ENCODE measurements at regions not wholly inside any gene's neighbourhood (a gene's known extent, or its start where the extent isn't known, plus 50 kb on each side); places are given as distances from the start of the nearest gene placed in this dataset.

DNA sequence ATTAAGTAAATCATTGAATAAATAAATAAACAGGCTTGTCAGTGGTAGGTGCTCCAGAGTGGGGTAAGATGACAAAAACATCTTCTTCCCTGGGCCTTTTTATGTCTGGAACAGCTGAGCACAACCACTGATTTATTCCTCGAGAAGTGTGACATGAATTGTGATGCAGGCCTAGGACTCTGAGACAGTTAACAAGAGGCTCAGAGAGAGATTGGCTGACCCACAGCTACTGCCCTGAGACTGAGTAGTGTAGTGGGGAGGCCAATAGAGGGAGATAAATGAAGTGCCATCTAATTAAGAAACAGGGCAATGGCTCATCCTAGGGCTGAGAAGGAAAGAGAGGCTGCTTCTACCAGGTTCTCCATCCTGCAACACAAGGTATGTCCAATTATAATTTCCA, 369.3 kb upstream of the TRPC7 start:
- Histone ChIP-seq H3K4me3 (no peak overlapping the region), H3K27ac (no peak overlapping the region), H3K27me3 (replicated peaks; ENCODE audit: insufficient read depth) (no peaks in the 10 kb centered on the region), H3K36me3 (no peaks in the 10 kb centered on the region), H3K9me3 (no peaks in the 10 kb centered on the region), H3K4me1 (replicated peaks) (no peaks in the 10 kb centered on the region)
- no peak for DNase-seq (ENCODE audit: low spot score)
- WGBS: 89% methylated on average over 1 of the region's 1 CpG
- TF ChIP-seq, protein P1, sequence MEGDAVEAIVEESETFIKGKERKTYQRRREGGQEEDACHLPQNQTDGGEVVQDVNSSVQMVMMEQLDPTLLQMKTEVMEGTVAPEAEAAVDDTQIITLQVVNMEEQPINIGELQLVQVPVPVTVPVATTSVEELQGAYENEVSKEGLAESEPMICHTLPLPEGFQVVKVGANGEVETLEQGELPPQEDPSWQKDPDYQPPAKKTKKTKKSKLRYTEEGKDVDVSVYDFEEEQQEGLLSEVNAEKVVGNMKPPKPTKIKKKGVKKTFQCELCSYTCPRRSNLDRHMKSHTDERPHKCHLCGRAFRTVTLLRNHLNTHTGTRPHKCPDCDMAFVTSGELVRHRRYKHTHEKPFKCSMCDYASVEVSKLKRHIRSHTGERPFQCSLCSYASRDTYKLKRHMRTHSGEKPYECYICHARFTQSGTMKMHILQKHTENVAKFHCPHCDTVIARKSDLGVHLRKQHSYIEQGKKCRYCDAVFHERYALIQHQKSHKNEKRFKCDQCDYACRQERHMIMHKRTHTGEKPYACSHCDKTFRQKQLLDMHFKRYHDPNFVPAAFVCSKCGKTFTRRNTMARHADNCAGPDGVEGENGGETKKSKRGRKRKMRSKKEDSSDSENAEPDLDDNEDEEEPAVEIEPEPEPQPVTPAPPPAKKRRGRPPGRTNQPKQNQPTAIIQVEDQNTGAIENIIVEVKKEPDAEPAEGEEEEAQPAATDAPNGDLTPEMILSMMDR (IDR thresholded peaks at IDR 0.05): no peak
- TF ChIP-seq POLR2A (IDR thresholded peaks at IDR 0.05) (no peak), POLR2AphosphoS5 (IDR thresholded peaks at IDR 0.05) (no peak)
- intact Hi-C loops (cut with DNase I): no loop called here

DNA sequence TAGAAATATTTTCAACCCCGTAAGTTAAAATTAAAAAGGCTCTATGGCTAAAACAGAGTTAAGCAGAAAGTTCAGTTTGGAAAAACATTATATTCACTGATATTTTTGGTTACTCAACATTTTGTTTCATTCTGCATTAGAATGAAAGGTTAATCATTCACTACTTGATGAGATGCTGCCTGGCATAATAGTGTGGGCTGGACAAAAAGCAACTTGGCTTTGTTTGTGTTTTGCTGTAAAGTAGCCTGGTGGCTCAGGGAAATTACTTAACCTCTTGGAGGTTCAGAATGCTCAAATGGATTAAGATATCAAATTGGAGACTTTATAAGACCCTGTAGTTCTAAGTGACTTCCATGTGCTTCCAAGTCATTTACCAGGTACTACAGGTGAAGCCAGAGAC, 367.4 kb upstream of the TRPC7 start:
- H3K27me3 ChIP-seq (replicated peaks; ENCODE audit: insufficient read depth): no peaks in the 10 kb centered on the region
- no peak overlapping the region for H3K4me3 ChIP-seq
- DNase-seq (ENCODE audit: low spot score): no peak
- no peaks in the 10 kb centered on the region for H3K36me3 ChIP-seq
- WGBS: 91% methylated on average over 1 of the region's 1 CpG
- H3K9me3 ChIP-seq: no peaks in the 10 kb centered on the region
- no peaks in the 10 kb centered on the region for H3K4me1 ChIP-seq (replicated peaks)
- H3K27ac ChIP-seq: no peak overlapping the region
- TF ChIP-seq POLR2AphosphoS5 (IDR thresholded peaks at IDR 0.05): no peak
- no peak for TF ChIP-seq POLR2A (IDR thresholded peaks at IDR 0.05)
- TF ChIP-seq, protein P1 (IDR thresholded peaks at IDR 0.05): no peak
- intact Hi-C loops (cut with DNase I): no loop called here

DNA sequence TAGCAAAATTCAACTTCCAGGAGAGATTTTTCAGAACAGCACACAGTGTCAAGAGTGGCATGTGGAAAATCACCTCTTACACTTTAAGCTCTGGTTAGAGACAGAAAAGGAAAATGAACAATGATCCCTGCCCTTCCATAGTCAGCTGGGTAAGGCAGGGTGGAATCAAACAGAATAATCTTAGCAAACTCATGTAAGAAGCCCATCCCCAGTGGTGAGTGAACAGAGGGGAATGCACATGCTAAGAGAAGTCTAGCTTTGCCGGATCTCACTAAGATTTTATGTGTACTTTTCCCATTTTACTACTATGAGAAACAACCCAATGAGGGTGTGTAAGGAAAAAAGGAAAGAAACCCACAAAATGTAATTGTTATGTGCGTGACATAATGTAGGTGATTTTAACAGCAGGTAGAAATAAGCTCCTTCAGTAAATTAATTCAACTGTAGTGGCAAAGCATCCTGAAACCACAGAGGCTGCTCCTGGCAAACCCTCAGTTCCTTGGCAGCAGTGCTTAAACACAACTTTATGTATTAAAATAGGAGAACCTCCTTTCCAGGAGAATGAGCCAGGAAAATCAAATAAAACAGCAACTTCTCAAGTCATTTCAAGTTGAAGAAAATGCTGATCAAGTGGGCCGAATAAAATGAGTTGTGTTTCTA, 366.0 kb upstream of the TRPC7 start:
- Histone ChIP-seq H3K36me3 (no peaks in the 10 kb centered on the region), H3K4me3 (no peak overlapping the region), H3K27me3 (replicated peaks; ENCODE audit: insufficient read depth) (no peaks in the 10 kb centered on the region), H3K4me1 (replicated peaks) (no peaks in the 10 kb centered on the region), H3K9me3 (no peaks in the 10 kb centered on the region), H3K27ac (no peak overlapping the region)
- DNase-seq (ENCODE audit: low spot score): peak; percentile 29
- intact Hi-C loops (cut with DNase I): no loop called here
- no peak for TF ChIP-seq POLR2A (IDR thresholded peaks at IDR 0.05)
- TF ChIP-seq POLR2AphosphoS5 (IDR thresholded peaks at IDR 0.05): no peak
- TF ChIP-seq, protein P1 (IDR thresholded peaks at IDR 0.05): no peak
- WGBS: 18% methylated on average over 3 of the region's 3 CpGs

- Histone ChIP-seq H3K4me1 (replicated peaks) (no peaks in the 10 kb centered on the region), H3K36me3 (no peaks in the 10 kb centered on the region), H3K4me3 (no peak overlapping the region), H3K27me3 (replicated peaks; ENCODE audit: insufficient read depth) (no peaks in the 10 kb centered on the region), H3K27ac (no peak overlapping the region), H3K9me3 (no peaks in the 10 kb centered on the region)
- WGBS: 54% methylated on average over 3 of the region's 3 CpGs
- no peak for DNase-seq (ENCODE audit: low spot score)
- intact Hi-C loops (cut with DNase I): no loop called here
- TF ChIP-seq POLR2AphosphoS5 (IDR thresholded peaks at IDR 0.05) (no peak), POLR2A (IDR thresholded peaks at IDR 0.05) (no peak)
- TF ChIP-seq, protein P1 (IDR thresholded peaks at IDR 0.05): no peak
These were observed 365.1 kb upstream of the TRPC7 start for GRCh38 chr5:136730426-136730825.

DNA sequence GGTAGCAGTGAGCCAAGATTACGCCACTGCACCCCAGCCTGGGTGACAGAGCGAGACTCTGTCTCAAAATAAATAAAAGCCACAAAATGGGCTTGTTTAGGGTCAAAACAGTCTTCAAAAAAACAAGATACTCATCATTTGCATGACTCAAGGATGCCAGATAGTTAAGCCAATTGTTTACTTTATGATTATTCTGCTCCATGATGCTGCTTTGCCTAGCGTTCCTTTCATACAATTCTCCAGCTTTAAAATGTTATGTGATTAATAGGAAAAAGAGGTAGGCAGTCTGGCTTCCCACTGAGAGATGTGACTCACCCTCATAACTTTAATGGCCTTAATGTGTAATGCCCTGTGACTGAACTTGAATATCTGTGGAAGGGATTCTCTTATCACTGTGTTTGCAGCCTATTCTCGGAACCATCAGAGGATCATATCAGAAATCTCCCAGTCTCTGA, 364.6 kb upstream of the TRPC7 start:
- no peaks in the 10 kb centered on the region for H3K36me3 ChIP-seq
- H3K27me3 ChIP-seq (replicated peaks; ENCODE audit: insufficient read depth): no peaks in the 10 kb centered on the region
- no peak for DNase-seq (ENCODE audit: low spot score)
- H3K9me3 ChIP-seq: no peaks in the 10 kb centered on the region
- intact Hi-C loops (cut with DNase I): no loop called here
- TF ChIP-seq, protein P1 (IDR thresholded peaks at IDR 0.05): no peak
- no peak for TF ChIP-seq POLR2AphosphoS5 (IDR thresholded peaks at IDR 0.05)
- no peak for TF ChIP-seq POLR2A (IDR thresholded peaks at IDR 0.05)
- no peaks in the 10 kb centered on the region for H3K4me1 ChIP-seq (replicated peaks)
- H3K27ac ChIP-seq: no peak overlapping the region
- H3K4me3 ChIP-seq: no peak overlapping the region
- 49% methylated on average over 4 of the region's 4 CpGs for WGBS

All from prostate gland (tissue), 2 donors.